IPS DF 6.9 (cell line): ENCODE measurements at regions not wholly inside any gene's neighbourhood (a gene's known extent, or its start where the extent isn't known, plus 50 kb on each side); places are given as distances from the start of the nearest gene placed in this dataset.

ENCODE experiments used
- DNase-seq: peaks from one replicate; pipeline ENCODE4 v3.0.0-alpha.2; 2013; ENCODE audit warnings: low read depth, low spot score
- H3K27ac ChIP-seq: one replicate; pipeline ENCODE4 v1.5.1; 2013; ENCODE audit warnings: low read length, control low read depth
- H3K27me3 ChIP-seq: 2 replicates; pipeline ENCODE4 v1.6.1; 2013; ENCODE audit warnings: mild to moderate bottlenecking, low read length; ENCODE audit not compliant: control insufficient read depth, insufficient read depth
- H3K36me3 ChIP-seq: 2 replicates; pipeline ENCODE4 v1.6.1; 2013; ENCODE audit warnings: low read length; ENCODE audit not compliant: control insufficient read depth, insufficient read depth
- H3K4me1 ChIP-seq: 2 replicates; pipeline ENCODE4 v1.6.1; 2013; ENCODE audit warnings: low read length; ENCODE audit not compliant: control insufficient read depth, insufficient read depth
- H3K4me3 ChIP-seq: 2 replicates; pipeline ENCODE4 v1.5.1; 2013; ENCODE audit warnings: mild to moderate bottlenecking, low read length
- H3K9me3 ChIP-seq: 2 replicates; pipeline ENCODE4 v1.6.1; 2013; ENCODE audit warnings: low read length, inconsistent platforms; ENCODE audit not compliant: control insufficient read depth, insufficient read depth
- WGBS: extraction: QIAGEN DNeasy Blood & Tissue Kit; methylation state at CpG from one replicate; pipeline ENCODE4 v1.1.7; 2013; ENCODE audit warnings: mixed read lengths, missing lambda C conversion rate; ENCODE audit not compliant: insufficient read length, insufficient coverage; 5-methylcytosine and 5-hydroxymethylcytosine counted together

DNA sequence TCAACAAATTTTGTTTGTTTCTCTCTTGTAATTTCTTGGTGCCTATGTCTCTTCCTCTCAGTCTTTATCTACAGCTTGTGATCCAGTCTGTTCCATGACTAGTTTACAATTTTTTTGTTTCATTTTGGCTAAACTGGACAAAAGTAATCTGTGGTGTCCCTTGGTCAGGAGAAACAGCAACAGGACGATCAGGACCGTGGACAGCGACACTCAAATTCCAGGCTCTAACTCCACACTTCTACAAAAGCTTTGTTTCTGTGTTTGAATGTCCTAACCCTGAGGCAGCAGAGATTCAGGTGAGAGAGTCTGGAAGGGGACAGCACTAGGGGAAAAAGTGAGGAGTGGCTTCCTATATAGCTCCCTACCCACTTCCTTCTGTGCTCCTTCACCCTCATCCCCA lies 593.3 kb upstream of the FANCL start:
- WGBS, result no CpG with 5 or more reads among the region's 3 CpGs
- no peaks in the 10 kb centered on the region for H3K9me3 ChIP-seq
- peak; percentile 60 for DNase-seq
- no peak overlapping the region for H3K27ac ChIP-seq
- no peaks in the 10 kb centered on the region for H3K36me3 ChIP-seq
- H3K27me3 ChIP-seq, result no peaks in the 10 kb centered on the region
- no peak overlapping the region for H3K4me3 ChIP-seq
- H3K4me1 ChIP-seq, result peaks cover 2% of the 10 kb centered on the region; the same call in 1 of the 2 replicates

DNA sequence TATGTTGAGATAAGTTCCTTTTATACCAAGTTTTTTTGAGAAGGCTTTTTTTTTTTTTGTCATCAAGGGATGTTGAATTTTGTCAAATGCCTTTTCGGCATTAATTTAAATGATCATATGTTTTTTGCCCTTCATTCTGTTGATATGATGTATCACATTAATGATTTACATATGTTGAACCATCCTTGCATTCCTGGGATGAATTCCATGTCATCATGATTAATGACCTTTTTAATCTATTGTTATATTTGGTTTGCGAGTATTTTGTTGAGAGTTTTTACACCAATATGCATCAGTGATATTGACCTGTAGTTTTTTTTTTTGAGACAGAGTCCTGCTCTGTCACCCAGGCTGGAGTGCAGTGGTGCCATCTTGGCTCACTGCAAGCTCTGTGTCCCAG lies 585.7 kb upstream of the FANCL start:
- H3K4me1 ChIP-seq, result peaks cover 2% of the 10 kb centered on the region; the same call in 1 of the 2 replicates
- H3K27me3 ChIP-seq, result no peaks in the 10 kb centered on the region
- no peak overlapping the region for H3K4me3 ChIP-seq
- H3K36me3 ChIP-seq, result no peaks in the 10 kb centered on the region
- H3K9me3 ChIP-seq, result no peaks in the 10 kb centered on the region
- WGBS, result no CpG with 5 or more reads among the region's 2 CpGs
- DNase-seq, result no peak
- H3K27ac ChIP-seq, result no peak overlapping the region

DNA sequence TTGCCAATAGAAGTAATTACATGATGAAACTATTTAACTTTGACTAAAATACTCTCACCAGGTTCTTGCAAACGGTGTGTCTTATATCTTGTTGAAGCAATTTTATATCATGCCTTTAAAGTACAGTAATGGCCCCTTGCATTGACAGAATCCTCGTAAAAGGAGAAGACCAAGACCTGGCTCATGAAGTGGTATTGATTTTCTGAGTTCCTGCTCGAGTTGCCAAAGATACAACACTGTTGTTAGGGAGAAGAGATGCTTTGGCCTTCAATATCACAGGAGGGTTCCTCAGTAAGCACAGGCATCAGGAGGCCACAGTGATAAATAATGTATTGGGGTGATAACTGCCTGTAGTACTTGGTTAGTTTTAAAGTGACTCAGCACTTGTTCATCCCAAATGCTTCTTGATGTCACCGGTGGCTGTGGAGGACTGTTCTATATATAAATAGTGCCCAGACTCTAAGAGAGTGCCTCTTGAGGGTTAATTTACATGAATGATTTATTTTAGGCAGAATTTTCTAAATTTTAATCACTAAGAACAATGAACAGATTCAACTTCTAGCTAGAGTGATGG lies 571.7 kb upstream of the FANCL start:
- Histone ChIP-seq H3K4me1 (no peaks in the 10 kb centered on the region), H3K4me3 (no peak overlapping the region), H3K9me3 (no peaks in the 10 kb centered on the region), H3K27ac (no peak overlapping the region), H3K36me3 (no peaks in the 10 kb centered on the region), H3K27me3 (no peaks in the 10 kb centered on the region)
- WGBS, result no CpG with 5 or more reads among the region's 4 CpGs
- no peak for DNase-seq

DNA sequence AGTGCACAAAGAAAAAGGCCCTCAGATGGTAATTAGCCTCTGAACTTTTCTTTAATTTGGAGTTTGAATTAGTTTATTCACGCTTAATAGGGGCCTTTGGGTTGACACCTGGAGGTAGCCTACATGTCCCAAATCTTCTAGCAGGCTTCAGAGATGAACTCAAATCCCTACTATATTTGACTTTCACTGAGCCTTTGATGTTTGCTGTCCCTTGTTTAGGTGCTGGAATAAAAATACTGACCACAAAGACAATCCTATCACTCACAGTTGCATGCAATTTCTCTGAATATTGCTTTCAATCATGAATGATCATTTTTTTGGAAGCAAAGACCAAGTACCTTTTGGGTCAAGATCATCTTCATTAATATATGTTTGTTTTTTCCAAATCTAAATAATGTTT lies 564.0 kb upstream of the FANCL start:
- H3K9me3 ChIP-seq, result no peaks in the 10 kb centered on the region
- no peaks in the 10 kb centered on the region for H3K4me1 ChIP-seq
- DNase-seq, result no peak
- H3K4me3 ChIP-seq, result no peak overlapping the region
- no peak overlapping the region for H3K27ac ChIP-seq
- H3K27me3 ChIP-seq, result no peaks in the 10 kb centered on the region
- no CpG with 5 or more reads among the region's 1 CpG for WGBS
- no peaks in the 10 kb centered on the region for H3K36me3 ChIP-seq

DNA sequence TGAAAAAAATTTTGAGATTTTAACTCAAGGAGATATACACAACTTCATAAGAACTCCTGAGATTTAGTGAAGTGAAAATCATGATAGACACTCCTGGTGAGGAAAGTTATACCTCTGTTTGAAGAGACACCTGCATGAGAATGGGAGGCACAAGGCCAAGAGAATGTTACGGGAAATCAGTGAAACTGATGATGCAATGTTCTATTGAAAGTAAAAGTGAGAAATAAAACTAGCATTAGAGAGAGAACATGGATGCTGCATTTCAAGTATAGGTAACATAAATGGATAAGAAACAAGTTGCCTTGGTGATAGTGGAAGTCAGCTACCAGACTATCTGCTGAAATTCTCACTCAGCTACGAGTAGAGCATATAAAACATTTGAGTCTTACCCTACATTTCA lies 562.1 kb upstream of the FANCL start:
- WGBS, result no CpG with 5 or more reads among the region's 2 CpGs
- Histone ChIP-seq H3K4me1 (no peaks in the 10 kb centered on the region), H3K27ac (no peak overlapping the region), H3K27me3 (no peaks in the 10 kb centered on the region), H3K4me3 (no peak overlapping the region), H3K36me3 (no peaks in the 10 kb centered on the region), H3K9me3 (no peaks in the 10 kb centered on the region)
- DNase-seq, result no peak

DNA sequence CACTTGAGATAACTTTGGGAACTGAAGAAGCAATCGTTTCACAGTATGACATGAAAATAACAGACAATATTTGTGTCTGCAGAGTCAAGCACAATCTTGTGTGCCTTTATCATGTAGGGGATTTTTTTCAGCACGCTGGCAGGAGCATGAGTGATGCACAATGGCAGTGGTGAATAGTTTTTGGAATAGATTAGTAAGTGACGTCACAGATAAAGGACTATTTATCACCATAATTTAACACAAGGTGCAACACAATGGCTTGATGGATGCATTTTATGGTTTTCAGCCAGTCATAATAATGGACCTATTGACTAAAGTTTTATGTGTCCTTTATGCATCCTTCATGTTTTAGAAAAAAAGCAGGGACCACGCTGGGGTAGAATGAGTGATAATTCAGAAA lies 559.8 kb upstream of the FANCL start:
- no peaks in the 10 kb centered on the region for H3K36me3 ChIP-seq
- no CpG with 5 or more reads among the region's 4 CpGs for WGBS
- H3K9me3 ChIP-seq, result no peaks in the 10 kb centered on the region
- H3K27me3 ChIP-seq, result no peaks in the 10 kb centered on the region; the same call in 1 of the 2 replicates
- no peaks in the 10 kb centered on the region for H3K4me1 ChIP-seq
- H3K27ac ChIP-seq, result no peak overlapping the region
- H3K4me3 ChIP-seq, result no peak overlapping the region
- DNase-seq, result no peak

DNA sequence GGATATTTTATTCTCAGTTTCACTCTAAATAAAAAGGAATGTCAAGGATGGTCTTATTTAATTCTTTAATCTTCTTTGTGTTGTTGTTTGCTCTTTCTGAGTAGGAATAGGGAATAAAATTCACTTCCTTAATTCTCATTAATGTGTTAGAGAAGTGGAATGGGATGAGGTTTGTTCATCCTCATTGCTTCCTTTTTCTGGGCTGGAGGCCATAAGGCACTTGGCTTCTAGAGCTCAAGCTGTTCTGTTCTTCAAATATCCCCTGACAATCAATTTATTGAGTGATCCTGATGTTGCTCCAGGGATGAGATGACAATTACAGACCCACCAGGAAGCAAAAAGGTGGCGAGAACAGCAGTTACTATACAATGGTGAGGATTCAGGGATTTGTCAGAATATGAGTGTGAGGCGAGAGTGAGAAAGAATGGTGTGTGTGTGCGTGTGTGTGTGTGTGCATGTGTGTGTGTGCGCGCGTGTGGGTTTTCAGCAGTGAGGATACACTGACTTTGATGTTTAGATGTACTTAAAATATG lies 557.6 kb upstream of the FANCL start:
- H3K9me3 ChIP-seq, result no peaks in the 10 kb centered on the region
- no peak for DNase-seq
- 98% methylated on average over 5 of the region's 6 CpGs for WGBS
- H3K27ac ChIP-seq, result no peak overlapping the region
- H3K27me3 ChIP-seq, result no peaks in the 10 kb centered on the region; the same call in 1 of the 2 replicates
- H3K4me1 ChIP-seq, result no peaks in the 10 kb centered on the region
- no peak overlapping the region for H3K4me3 ChIP-seq
- no peaks in the 10 kb centered on the region for H3K36me3 ChIP-seq

DNA sequence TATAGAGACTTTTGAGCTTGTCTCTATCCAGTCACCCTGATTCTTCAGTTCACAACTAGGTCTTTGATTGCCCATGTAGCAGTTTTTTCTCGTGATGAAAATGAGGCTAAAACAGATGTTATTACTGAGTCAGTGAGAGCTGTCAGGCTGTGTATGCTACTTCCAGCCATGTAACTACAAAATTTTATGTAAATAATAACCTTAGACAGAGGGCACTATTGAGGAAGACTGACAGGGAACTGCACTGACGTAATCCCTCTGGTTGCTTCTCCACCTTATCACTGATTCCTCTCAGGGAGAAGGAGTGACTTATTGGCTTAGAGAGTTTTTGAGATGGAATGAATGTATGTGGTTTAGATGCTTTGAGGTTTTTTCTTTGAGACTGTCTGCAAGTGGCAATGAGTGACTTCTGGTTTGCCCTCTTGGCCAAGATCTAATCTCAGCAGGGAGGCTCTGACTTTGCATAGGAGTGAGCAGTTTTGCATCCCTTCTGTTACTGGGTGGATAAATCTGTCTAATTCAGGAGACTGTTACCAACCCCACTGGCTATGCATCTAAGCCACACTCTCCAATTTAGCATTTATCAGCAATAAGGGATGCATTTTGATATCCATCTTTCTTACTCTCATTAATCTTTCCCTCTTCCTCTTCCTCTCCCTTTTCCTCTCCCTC lies 555.2 kb upstream of the FANCL start:
- Histone ChIP-seq H3K4me3 (no peak overlapping the region), H3K4me1 (no peaks in the 10 kb centered on the region), H3K9me3 (no peaks in the 10 kb centered on the region), H3K36me3 (no peaks in the 10 kb centered on the region), H3K27me3 (no peaks in the 10 kb centered on the region; the same call in 1 of the 2 replicates), H3K27ac (no peak overlapping the region)
- no CpG with 5 or more reads among the region's 2 CpGs for WGBS
- no peak for DNase-seq

DNA sequence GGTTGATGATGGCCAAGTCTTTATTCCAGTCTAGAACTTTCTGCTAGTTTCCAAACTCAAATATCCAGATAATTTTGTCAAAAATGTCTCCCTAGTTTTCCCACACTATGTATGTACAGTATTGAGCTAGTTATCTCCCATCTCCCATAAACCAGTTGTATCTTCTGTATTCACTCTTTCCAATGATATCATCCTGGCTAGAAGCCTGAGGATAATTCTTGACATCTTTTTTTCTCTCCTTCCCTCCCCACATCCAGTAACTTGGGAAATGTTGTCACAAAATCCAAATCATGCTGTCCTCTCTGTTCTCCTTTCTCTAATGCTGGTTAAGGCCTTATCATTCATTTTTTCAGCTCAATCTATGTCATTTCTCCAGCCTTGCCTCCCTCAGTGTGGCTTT lies 553.8 kb upstream of the FANCL start:
- Histone ChIP-seq H3K4me3 (no peak overlapping the region), H3K27me3 (no peaks in the 10 kb centered on the region; the same call in 1 of the 2 replicates), H3K4me1 (no peaks in the 10 kb centered on the region), H3K36me3 (no peaks in the 10 kb centered on the region), H3K9me3 (no peaks in the 10 kb centered on the region), H3K27ac (no peak overlapping the region)
- DNase-seq, result no peak

DNA sequence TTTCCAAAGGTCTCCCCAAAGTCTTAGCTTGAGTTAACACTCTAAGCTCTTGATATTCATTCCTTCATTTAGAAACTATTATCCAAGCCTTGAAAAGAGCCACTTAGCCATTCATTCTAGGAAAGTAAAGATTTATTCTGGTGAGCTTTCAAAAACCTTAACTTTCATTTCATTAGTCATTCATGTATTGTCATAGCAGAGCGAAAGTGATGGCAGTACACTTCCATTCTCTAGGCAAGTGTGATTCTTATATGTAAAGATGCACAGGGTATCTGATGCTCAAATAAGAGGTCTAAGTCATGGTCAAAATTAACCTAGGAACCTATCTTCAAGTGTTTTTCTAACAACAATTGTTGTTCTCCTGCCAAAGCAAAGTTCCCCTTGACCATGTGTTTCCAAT lies 553.0 kb upstream of the FANCL start:
- no CpG with 5 or more reads among the region's 1 CpG for WGBS
- Histone ChIP-seq H3K4me3 (no peak overlapping the region), H3K27me3 (no peaks in the 10 kb centered on the region; the same call in 1 of the 2 replicates), H3K9me3 (no peaks in the 10 kb centered on the region), H3K27ac (no peak overlapping the region), H3K4me1 (no peaks in the 10 kb centered on the region), H3K36me3 (no peaks in the 10 kb centered on the region)
- no peak for DNase-seq

DNA sequence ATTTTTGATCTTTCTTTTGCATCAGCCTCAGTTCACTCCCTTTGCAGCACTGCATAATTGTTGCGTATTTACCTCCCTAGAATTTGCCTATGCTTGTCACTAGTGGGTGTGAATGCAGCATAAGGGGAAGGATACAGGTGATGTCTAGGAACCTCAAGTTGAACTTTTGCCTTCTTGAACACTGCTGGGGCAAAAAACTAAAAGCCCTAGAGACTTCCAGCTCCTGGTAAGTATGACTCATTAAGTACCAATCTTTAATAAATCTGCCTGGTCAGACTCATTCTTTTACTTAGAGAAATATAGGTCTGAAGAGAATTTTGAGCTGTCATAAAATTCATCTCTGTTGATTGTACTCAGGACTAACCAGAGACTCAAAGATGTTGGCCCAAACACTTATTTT lies 547.3 kb upstream of the FANCL start:
- Histone ChIP-seq H3K36me3 (no peaks in the 10 kb centered on the region), H3K9me3 (no peaks in the 10 kb centered on the region), H3K4me3 (no peak overlapping the region), H3K27ac (no peak overlapping the region), H3K4me1 (no peaks in the 10 kb centered on the region), H3K27me3 (no peaks in the 10 kb centered on the region)
- no peak for DNase-seq
- no CpG with 5 or more reads among the region's 1 CpG for WGBS
